GM19467 (cell line): ENCODE measurements at regions not wholly inside any gene's neighbourhood (a gene's known extent, or its start where the extent isn't known, plus 50 kb on each side); places are given as distances from the start of the nearest gene placed in this dataset.
"Not testable (repeated sequence)": the region's sequence is repeated elsewhere in the genome, so short reads cannot be mapped to it uniquely, and the experiment has no call there.

Source experiments
- ATAC-seq: cut with Tn5 transposase; IDR thresholded peaks from one replicate; pipeline ENCODE4 v1.9.1; 2021; ENCODE audit warnings: mild to moderate bottlenecking, moderate library complexity; ENCODE audit not compliant: unreplicated experiment

DNA sequence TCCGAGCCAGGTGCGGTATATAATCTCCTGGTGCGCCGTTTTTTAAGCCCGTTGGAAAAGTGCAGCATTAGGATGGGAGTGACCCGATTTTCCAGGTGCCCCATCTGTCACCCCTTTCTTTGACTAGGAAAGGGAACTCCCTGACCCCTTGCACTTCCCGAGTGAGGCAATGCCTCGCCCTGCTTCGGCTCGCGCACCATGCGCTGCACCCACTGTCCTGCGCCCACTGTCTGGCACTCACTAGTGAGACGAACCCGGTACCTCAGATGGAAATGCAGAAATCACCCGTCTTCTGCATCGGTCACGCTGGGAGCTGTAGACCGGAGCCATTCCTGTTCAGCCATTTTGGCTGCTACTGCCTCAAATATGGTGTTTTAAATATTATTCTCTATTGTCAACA lies 198.0 kb downstream of the MEIS1 start:
- ATAC-seq = not testable (repeated sequence)

- ATAC-seq = no peak
Observed at GRCh38 chr2:66633631-66634030, 198.7 kb downstream of the MEIS1 start.

DNA sequence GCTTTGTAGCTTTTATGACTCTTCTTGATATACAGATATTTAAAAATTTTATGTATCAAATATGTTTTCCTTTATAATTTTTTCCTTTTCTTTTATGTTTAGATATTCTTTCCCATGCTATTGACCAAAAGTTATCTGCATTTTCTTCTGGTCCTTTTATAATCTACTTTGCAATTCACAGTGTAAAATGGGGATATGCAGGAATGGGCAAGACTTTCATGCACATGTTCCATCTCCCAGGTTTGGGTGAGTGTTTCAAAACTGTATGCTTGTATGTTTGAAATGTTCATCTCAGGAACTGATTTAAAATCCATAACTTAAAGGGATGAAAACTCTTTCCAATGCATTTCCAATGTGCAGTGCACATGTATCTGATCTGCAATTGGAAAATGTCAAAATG lies 199.9 kb downstream of the MEIS1 start:
- no peak for ATAC-seq

GRCh38 chr2:66641685-66642084 lies 206.8 kb downstream of the MEIS1 start:
- ATAC-seq = no peak

- ATAC-seq = not testable (repeated sequence)
Observed at GRCh38 chr2:66648081-66648480, 213.2 kb downstream of the MEIS1 start.

- ATAC-seq = no peak
Observed at GRCh38 chr2:66649006-66649405, 214.1 kb downstream of the MEIS1 start.

DNA sequence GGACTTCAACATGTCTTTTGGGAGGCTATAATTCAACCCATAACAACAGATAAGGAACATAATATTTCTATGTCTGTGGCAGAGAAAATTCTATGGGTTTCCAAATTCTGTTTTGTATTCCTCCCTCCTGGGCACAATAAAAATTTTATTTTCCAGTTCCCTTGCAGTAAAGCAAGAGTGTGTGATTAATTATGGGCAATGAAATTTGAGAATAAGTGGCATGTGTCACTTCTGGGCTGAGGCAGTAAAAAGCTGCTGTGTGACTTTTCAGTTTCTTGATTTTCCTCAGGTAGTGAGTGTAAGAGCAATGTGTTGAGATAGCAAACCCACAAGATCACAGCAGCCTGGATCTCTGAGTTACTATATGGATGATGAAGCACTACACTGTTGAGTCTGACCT lies 216.4 kb downstream of the MEIS1 start:
- ATAC-seq = no peak

DNA sequence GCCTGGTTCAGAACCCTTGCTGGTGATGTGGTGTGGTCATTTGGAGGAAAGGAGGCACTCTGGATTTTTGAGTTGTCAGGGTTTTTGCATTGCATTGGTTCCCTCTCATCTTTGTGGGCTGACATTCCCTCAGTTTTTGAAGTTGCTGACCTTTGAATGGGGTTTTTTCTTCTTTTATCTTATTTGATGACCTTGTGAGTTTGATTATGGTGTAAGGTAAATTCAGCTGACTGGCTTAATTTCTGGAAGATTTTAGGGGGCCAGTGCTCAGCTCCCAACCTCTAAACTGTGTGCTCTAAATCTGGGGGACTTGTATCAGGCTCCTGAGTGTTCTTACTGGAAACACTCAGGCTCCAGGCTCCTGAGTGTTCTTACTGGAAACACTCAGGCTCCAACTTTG lies 225.9 kb downstream of the MEIS1 start:
- ATAC-seq = no peak

DNA sequence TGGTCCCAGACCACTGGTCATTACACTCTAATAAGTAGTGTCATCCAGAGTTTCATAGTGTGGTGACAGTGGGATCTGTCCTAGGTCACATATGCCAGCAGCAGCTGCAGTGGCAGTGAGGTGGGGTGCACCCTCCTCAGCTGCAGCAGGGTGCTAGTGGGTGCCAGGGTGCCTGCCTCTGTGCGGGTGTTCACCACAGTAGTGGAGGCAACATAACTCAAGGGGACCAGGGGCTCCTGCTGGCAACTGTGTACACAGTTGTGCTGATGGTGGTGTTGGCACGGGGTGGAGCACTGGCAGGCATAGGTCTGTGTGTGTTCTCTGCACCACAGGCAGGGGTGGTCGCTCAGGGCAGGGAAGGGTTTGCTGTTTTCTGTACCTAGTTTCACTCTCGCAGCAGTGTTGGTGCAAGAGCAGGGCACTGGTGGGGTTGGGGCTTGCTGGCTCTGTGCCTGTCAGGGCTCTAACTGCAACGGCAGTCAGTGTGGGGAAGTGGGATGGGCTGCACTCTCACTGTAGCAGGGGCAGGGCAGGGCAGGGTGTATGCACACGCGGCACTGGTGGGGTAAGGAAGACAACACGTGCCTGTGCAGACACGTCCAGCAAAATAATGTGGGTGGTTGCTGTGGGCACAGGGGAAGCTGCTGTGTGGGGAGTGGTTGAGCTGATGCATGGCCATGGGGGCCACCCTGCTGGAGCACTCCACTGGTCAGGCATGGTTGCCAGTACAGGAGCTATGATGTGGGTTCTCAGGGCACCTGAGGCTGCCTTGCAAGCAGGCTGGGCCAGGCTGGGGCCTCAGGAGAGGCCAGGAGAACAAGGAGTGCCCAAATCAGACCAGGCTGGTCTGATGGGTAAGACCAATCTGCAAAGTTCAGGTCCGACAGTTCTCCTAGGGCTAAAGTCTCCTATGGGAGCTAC lies 226.6 kb downstream of the MEIS1 start:
- ATAC-seq = no peak

GRCh38 chr2:66665124-66665984 lies 230.4 kb downstream of the MEIS1 start:
- no peak for ATAC-seq

DNA sequence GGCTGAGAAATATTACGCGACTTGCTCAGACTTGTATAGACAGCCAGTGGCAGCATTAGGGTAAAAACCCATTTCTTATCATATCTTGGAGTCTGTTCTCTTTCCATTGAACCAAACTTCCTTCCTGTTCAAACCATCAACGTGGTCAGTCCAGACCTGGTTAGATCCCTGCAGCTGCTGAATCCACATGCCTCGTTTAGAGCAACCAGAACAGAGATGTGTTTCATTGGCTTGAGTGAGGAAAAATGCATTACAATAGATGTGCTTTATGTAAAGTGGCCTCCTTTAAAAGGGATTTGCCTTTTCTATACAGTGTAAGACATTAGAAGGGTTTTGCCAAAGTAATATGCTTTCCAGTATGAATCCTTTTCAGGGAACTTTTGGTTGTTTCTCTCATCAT lies 232.4 kb downstream of the MEIS1 start:
- no peak for ATAC-seq

- no peak for ATAC-seq
Observed at GRCh38 chr2:66673286-66673685, 238.4 kb downstream of the MEIS1 start.

DNA sequence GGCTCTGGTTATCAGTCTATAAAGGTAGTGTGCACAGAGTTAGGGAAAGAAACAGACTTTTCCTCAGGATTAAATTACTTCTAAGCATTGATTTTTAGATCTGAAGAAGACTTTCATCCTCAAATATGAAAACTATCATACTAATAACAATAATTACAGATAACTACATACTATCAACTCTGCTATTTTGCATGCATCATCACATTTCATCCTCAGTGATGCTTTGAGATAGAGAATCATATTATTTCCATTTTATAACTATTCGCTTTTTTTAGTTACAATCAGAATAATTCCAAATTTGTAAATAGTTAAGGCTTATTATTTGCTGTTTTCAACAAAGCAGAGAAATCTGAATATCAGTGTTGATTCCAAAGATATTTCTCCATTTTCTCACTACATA lies 239.2 kb downstream of the MEIS1 start:
- no peak for ATAC-seq

- ATAC-seq = no peak
Observed at GRCh38 chr2:66675591-66675990, 240.7 kb downstream of the MEIS1 start.

DNA sequence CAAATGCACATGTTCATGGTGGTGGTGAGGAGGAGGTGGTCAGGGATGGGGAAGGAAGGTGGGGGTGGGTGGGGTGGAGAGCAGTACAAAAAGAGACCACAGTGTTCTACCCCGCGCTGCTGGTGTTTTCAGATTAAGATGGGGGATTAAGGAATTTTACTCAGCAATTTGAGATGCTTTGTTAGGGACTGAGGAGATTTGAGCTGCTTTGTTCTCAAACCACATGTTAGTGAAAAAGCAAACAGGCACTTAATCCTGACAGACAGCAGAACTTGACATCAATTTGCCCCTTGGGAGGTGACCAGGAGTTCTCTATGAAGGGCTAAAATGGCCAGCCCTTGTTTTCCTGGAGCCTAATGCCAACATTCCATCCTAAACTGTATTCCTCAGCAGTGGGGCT lies 244.5 kb downstream of the MEIS1 start:
- no peak for ATAC-seq

- ATAC-seq = no peak
Observed at GRCh38 chr2:66682476-66682875, 247.6 kb downstream of the MEIS1 start.

- no peak for ATAC-seq
Observed at GRCh38 chr2:66683064-66683463, 248.1 kb downstream of the MEIS1 start.

DNA sequence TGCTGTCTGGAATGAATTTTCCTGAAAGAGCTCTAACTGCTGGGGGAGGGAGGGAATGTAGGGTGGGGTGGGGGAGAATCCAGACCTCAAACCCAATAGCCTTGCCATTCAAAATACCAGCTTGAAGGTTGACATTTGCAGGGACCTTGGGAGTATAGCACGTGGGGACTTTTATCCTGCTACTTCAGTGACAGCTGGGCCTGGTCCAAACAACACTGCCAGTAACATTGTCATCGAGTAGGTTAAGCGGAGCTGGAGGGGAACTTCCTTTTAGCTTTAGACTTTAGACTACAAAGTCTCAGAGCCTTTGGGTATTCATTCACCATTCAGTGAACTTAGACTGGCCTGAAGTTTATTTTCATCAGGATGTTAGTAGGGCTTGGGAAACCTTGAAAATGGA lies 248.7 kb downstream of the MEIS1 start:
- no peak for ATAC-seq

- ATAC-seq = no peak
Observed at GRCh38 chr2:66684289-66684688, 249.4 kb downstream of the MEIS1 start.

- ATAC-seq = no peak
Observed at GRCh38 chr2:66686755-66687154, 251.8 kb downstream of the MEIS1 start.

DNA sequence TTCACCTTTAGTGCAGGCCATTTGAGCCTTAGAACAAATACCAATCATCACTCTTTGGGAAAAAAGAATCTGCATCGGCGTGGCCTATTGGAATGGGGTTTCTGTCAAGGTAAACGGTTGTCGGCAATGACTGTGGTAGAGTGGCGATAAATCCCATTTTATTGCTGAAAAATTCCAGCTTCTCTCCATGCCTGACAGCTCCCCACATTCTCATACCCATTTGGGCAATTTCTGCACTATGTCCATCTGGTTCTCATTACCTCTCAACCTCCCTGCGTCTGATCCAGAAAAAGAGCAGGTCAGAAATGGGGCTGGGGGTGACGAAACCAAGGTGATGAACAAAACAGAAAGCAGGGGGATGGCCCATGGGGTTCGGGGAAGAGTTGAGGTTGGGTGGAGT lies 254.0 kb downstream of the MEIS1 start:
- no peak for ATAC-seq
